ENCODE measurements at regions not wholly inside any gene's neighbourhood (a gene's known extent, or its start where the extent isn't known, plus 50 kb on each side); places are given as distances from the start of the nearest gene placed in this dataset.

DNA sequence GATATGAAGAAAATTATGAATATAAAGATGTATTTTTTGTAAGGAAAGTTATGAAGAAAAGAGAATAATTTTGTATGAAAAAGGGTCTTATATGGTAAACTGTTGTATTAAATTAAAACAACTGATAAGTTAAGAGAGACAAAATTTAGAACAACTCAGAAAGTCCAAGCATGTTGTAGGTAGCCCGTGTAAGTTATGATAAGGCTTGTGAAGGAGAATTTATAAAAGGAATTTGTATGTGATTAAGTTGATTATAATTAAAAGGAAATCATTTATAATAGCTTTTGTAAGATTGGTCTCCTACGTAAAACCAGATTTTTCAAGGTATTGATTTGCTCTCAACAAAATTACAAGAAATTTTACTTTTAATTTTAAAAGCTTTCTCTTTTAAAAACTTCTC, 1579.3 kb downstream of the HACE1 start:
- Histone ChIP-seq H3K4me3 (ENCODE audit: extremely low read depth in 1 of 4, insufficient read depth in 2 of 4, low read depth in 3 of 4, low read length in 4 of 4) (no peak overlapping the region), H2BK15ac (ENCODE audit: low read length) (no peak overlapping the region)
- no peak for FAIRE-seq
- TF ChIP-seq SP1 (IDR thresholded peaks at IDR 0.05; ENCODE audit: low read depth, low read length) (no peak), CEBPB (IDR thresholded peaks at IDR 0.05; ENCODE audit: low read depth, low read length) (no peak), PHF8 (conservative IDR thresholded peaks at IDR 0.05; ENCODE audit: low read depth, low read length) (no peak), NANOG (IDR thresholded peaks at IDR 0.05; ENCODE audit: insufficient read depth, low read depth, low read length, poor library complexity, severe bottlenecking) (no peak), KDM5A (IDR thresholded peaks at IDR 0.05; ENCODE audit: low read length) (no peak), GTF2F1 (IDR thresholded peaks at IDR 0.05; ENCODE audit: borderline replicate concordance, low read depth, low read length) (no peak), SUZ12 (IDR thresholded peaks at IDR 0.05; ENCODE audit: low read length) (no peak), BACH1 (IDR thresholded peaks at IDR 0.05; ENCODE audit: low read length) (no peak), POLR2A (IDR thresholded peaks at IDR 0.05; ENCODE audit: control extremely low read depth in 1 of 2, low read depth in 2 of 2, low read length in 2 of 2) (no peak), RFX5 (IDR thresholded peaks at IDR 0.05; ENCODE audit: borderline replicate concordance, low read depth, low read length) (no peak), SAP30 (IDR thresholded peaks at IDR 0.05; ENCODE audit: insufficient read depth, insufficient replicate concordance, low read length) (no peak), GABPA (IDR thresholded peaks at IDR 0.05; ENCODE audit: borderline replicate concordance, insufficient read depth, low read length) (no peak)
- TF ChIP-seq, protein P1, sequence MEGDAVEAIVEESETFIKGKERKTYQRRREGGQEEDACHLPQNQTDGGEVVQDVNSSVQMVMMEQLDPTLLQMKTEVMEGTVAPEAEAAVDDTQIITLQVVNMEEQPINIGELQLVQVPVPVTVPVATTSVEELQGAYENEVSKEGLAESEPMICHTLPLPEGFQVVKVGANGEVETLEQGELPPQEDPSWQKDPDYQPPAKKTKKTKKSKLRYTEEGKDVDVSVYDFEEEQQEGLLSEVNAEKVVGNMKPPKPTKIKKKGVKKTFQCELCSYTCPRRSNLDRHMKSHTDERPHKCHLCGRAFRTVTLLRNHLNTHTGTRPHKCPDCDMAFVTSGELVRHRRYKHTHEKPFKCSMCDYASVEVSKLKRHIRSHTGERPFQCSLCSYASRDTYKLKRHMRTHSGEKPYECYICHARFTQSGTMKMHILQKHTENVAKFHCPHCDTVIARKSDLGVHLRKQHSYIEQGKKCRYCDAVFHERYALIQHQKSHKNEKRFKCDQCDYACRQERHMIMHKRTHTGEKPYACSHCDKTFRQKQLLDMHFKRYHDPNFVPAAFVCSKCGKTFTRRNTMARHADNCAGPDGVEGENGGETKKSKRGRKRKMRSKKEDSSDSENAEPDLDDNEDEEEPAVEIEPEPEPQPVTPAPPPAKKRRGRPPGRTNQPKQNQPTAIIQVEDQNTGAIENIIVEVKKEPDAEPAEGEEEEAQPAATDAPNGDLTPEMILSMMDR (IDR thresholded peaks at IDR 0.05; ENCODE audit: control extremely low read depth in 1 of 3, insufficient read depth in 1 of 3, low read depth in 1 of 3, low read length in 3 of 3), result no peak

More for the DNA sequence above, 1579.3 kb downstream of the HACE1 start:
- no peak overlapping the region for H3K4ac ChIP-seq (replicated peaks; ENCODE audit: insufficient read length, low read depth, low read length)
- H2BK12ac ChIP-seq (ENCODE audit: low read depth, low read length), result no peak overlapping the region
- no peak overlapping the region for H3K56ac ChIP-seq (replicated peaks; ENCODE audit: insufficient read length, low read depth, low read length)
- no peak overlapping the region for H2BK5ac ChIP-seq (ENCODE audit: low read depth, low read length)
- H4K20me1 ChIP-seq (replicated peaks in 1 of 2; ENCODE audit: control insufficient read depth in 1 of 2, insufficient read depth in 2 of 2, low read length in 2 of 2), result no peaks in the 10 kb centered on the region
- no peak overlapping the region for H3K4me2 ChIP-seq (ENCODE audit: insufficient read depth in 1 of 2, low read depth in 2 of 2, low read length in 2 of 2)
- DNase-seq (ENCODE audit: low read depth in 1 of 2, low spot score in 2 of 2), result no peak
- H4K8ac ChIP-seq (ENCODE audit: extremely low read depth, insufficient read depth, low read length), result no peak overlapping the region
- no peaks in the 10 kb centered on the region for H3K79me2 ChIP-seq (ENCODE audit: control insufficient read depth in 1 of 2, insufficient read depth in 2 of 2, low read length in 2 of 2)
- no peaks in the 10 kb centered on the region for H3K23me2 ChIP-seq (ENCODE audit: low read depth, low read length)
- no peak overlapping the region for H4K91ac ChIP-seq (replicated peaks; ENCODE audit: insufficient read length, low read length)
- H3K23ac ChIP-seq (ENCODE audit: insufficient read length), result no peak overlapping the region
- H3K36me3 ChIP-seq (ENCODE audit: control insufficient read depth in 2 of 4, insufficient read depth in 4 of 4, low read length in 3 of 4), result no peaks in the 10 kb centered on the region; a peak in 1 of 8 replicates
- H3K9me3 ChIP-seq (ENCODE audit: insufficient read depth in 2 of 2, low read depth in 1 of 2, low read length in 1 of 2), result peaks cover 14 to 23% of the 10 kb centered on the region in 2 experiments; a peak in 3 of 4 replicates
- CTCF ChIA-PET (ENCODE audit: partially characterized antibody), result no interaction called here
- no peaks in the 10 kb centered on the region for H3K79me1 ChIP-seq (ENCODE audit: low read depth, low read length)
- H4K5ac ChIP-seq (ENCODE audit: insufficient read length, low read depth, low read length), result no peak overlapping the region
- no peak overlapping the region for H2BK20ac ChIP-seq (ENCODE audit: low read length)
- H2AFZ ChIP-seq (ENCODE audit: low read length), result no peak overlapping the region
- no peaks in the 10 kb centered on the region for H3K27me3 ChIP-seq (replicated peaks in 1 of 4; ENCODE audit: control insufficient read depth in 3 of 4, extremely low read depth in 1 of 4, insufficient read depth in 3 of 4, low read length in 3 of 4)
- no peak overlapping the region for H2BK120ac ChIP-seq (replicated peaks; ENCODE audit: low read depth, low read length)
- no peak overlapping the region for H3K18ac ChIP-seq (ENCODE audit: extremely low read depth, low read length)
- no peaks in the 10 kb centered on the region for H3K4me1 ChIP-seq (replicated peaks in 1 of 4; ENCODE audit: control insufficient read depth in 3 of 4, insufficient read depth in 4 of 4, low read length in 3 of 4)
- H3K27ac ChIP-seq (ENCODE audit: low read depth, low read length), result no peak overlapping the region
- POLR2A ChIA-PET (ENCODE audit: partially characterized antibody), result no interaction called here
- H3K9ac ChIP-seq (replicated peaks in 1 of 4; ENCODE audit: extremely low read depth in 1 of 4, low read depth in 3 of 4, low read length in 3 of 4), result no peak overlapping the region
- H3K14ac ChIP-seq (ENCODE audit: insufficient read length), result no peak overlapping the region
- no peak overlapping the region for H2AK5ac ChIP-seq (ENCODE audit: low read depth, low read length)
- WGBS, 2 experiments (ENCODE audit: extremely low coverage in 1 of 2, insufficient coverage in 1 of 2, insufficient read length in 1 of 2, insufficient replicate concordance in 2 of 2, low coverage in 1 of 2, low lambda C conversion rate in 2 of 2, missing lambda C conversion rate in 1 of 2), result 89% methylated on average over 2 of the region's 2 CpGs; no CpG with 5 or more reads in 1 of the 2 experiments

Data from H1 (cell line).